ENCODE measurements at regions not wholly inside any gene's neighbourhood (a gene's known extent, or its start where the extent isn't known, plus 50 kb on each side); places are given as distances from the start of the nearest gene placed in this dataset.
A peak's percentile ranks its signal among the peaks of the same experiment; 100 is the strongest.

DNA sequence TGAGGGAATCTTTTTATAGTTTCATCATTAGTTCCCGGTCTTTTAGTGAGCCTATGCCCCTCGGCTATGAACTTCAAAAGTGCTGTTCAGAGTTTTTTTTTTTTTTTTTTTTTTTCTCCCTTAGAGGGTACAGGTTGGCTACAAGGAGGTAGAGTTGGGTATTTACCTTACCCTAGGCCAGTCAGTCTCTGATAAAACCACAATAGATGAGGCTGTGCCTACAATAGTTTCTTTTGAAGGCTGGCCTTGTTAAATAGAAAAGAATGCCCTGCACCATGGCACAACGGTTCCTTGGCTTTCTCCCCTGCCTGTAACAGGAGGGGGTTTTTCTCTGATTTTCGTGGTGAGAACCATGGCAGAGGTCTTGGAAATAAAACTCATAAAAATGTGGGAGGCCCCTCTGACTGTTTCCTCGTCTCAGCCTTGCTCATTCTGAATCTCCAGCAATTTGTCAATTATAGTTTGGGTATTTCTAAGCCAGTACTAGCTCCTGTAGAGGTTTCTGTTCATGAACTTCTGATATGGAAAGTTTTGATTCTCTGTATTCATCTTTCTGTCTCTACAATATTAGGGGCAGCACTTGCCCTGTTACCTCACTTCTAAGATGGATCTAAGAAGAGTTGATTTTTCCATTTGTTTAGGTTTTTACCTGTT lies 152.0 kb downstream of the MTRR start:
- Histone ChIP-seq H3K4me3 (no peak overlapping the region), H3K36me3 (replicated peaks; ENCODE audit: insufficient read depth, low read depth) (no peaks in the 10 kb centered on the region), H3K27ac (no peak overlapping the region), H4K20me1 (ENCODE audit: insufficient read depth, poor library complexity, severe bottlenecking) (no peaks in the 10 kb centered on the region), H3K4me1 (ENCODE audit: insufficient read depth) (no peaks in the 10 kb centered on the region), H3K9me3 (ENCODE audit: low read depth) (no peaks in the 10 kb centered on the region), H3K79me2 (no peaks in the 10 kb centered on the region), H2AFZ (no peak overlapping the region), H3K27me3 (no peaks in the 10 kb centered on the region), H3K9me2 (replicated peaks; ENCODE audit: insufficient read depth) (no peaks in the 10 kb centered on the region), H3K4me2 (no peak overlapping the region)
- WGBS (ENCODE audit: low lambda C conversion rate, missing lambda C conversion rate): 70% methylated on average over 5 of the region's 5 CpGs
- DNase-seq (ENCODE audit: low spot score): no peak
- TF ChIP-seq EZH2phosphoT487 (IDR thresholded peaks at IDR 0.05; ENCODE audit: low read depth, severe bottlenecking, unreplicated experiment): no peak
- TF ChIP-seq, protein P1, sequence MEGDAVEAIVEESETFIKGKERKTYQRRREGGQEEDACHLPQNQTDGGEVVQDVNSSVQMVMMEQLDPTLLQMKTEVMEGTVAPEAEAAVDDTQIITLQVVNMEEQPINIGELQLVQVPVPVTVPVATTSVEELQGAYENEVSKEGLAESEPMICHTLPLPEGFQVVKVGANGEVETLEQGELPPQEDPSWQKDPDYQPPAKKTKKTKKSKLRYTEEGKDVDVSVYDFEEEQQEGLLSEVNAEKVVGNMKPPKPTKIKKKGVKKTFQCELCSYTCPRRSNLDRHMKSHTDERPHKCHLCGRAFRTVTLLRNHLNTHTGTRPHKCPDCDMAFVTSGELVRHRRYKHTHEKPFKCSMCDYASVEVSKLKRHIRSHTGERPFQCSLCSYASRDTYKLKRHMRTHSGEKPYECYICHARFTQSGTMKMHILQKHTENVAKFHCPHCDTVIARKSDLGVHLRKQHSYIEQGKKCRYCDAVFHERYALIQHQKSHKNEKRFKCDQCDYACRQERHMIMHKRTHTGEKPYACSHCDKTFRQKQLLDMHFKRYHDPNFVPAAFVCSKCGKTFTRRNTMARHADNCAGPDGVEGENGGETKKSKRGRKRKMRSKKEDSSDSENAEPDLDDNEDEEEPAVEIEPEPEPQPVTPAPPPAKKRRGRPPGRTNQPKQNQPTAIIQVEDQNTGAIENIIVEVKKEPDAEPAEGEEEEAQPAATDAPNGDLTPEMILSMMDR (IDR thresholded peaks at IDR 0.05; ENCODE audit: poor library complexity): no peak
- no peak for TF ChIP-seq EZH2 (IDR thresholded peaks at IDR 0.05; ENCODE audit: borderline replicate concordance)

DNA sequence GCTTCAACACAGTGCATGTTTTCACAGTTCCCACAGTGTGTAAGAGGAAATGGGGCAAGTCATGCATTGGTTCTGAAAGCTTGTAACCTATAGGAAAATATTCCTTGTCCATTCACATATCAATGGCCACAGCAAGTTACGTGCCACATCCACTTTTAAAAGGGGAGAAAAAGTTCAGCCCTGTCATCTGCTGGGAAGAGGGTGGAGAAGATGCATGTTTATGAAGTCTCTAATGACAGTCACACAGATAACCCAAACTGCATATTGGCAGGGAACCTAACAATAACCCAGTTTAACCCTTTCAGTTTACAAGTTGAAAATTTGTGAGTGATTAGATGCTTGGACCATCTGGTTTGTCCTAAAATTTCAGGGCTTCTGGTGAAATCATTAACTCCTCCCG lies 159.3 kb downstream of the MTRR start:
- TF ChIP-seq, protein P1 (IDR thresholded peaks at IDR 0.05; ENCODE audit: poor library complexity): no peak
- TF ChIP-seq EZH2 (IDR thresholded peaks at IDR 0.05; ENCODE audit: borderline replicate concordance): no peak
- no peak for TF ChIP-seq EZH2phosphoT487 (IDR thresholded peaks at IDR 0.05; ENCODE audit: low read depth, severe bottlenecking, unreplicated experiment)
- no peaks in the 10 kb centered on the region for H3K36me3 ChIP-seq (replicated peaks; ENCODE audit: insufficient read depth, low read depth)
- WGBS (ENCODE audit: low lambda C conversion rate, missing lambda C conversion rate): 83% methylated on average over 2 of the region's 2 CpGs

DNA sequence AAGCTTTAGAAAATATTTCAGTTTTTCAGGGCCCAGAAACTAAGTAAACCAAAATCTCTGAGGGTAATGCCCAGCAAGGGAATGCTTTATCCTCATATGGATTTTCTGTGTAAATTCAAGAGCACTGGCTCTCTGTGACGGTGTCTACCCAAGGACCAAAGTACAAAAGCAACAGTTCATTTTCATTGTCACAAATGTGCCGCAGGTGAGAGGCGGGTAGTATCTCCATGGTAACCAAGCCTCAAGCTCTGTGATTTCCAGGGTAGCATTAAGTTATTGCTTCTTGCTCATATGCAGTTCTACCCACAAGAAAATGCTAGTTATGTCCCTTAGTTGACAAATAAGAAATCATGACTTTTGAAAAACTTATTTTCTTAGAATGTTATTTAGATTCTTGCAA lies 164.3 kb downstream of the MTRR start:
- H3K4me1 ChIP-seq (ENCODE audit: insufficient read depth): no peaks in the 10 kb centered on the region
- no peaks in the 10 kb centered on the region for H3K79me2 ChIP-seq
- peak; percentile 53 for DNase-seq (ENCODE audit: low spot score)
- no peak overlapping the region for H2AFZ ChIP-seq
- H3K4me2 ChIP-seq: no peak overlapping the region
- no peak for TF ChIP-seq EZH2 (IDR thresholded peaks at IDR 0.05; ENCODE audit: borderline replicate concordance)
- TF ChIP-seq, protein P1 (IDR thresholded peaks at IDR 0.05; ENCODE audit: poor library complexity): no peak
- no peak for TF ChIP-seq EZH2phosphoT487 (IDR thresholded peaks at IDR 0.05; ENCODE audit: low read depth, severe bottlenecking, unreplicated experiment)
- H3K4me3 ChIP-seq: no peak overlapping the region
- H3K9me2 ChIP-seq (replicated peaks; ENCODE audit: insufficient read depth): no peaks in the 10 kb centered on the region
- WGBS (ENCODE audit: low lambda C conversion rate, missing lambda C conversion rate): 77% methylated on average over 3 of the region's 3 CpGs
- H3K36me3 ChIP-seq (replicated peaks; ENCODE audit: insufficient read depth, low read depth): no peaks in the 10 kb centered on the region
- no peaks in the 10 kb centered on the region for H3K27me3 ChIP-seq
- H4K20me1 ChIP-seq (ENCODE audit: insufficient read depth, poor library complexity, severe bottlenecking): no peaks in the 10 kb centered on the region
- no peaks in the 10 kb centered on the region for H3K9me3 ChIP-seq (ENCODE audit: low read depth)
- no peak overlapping the region for H3K27ac ChIP-seq

More for the DNA sequence above, 159.3 kb downstream of the MTRR start:
- H3K9me2 ChIP-seq (replicated peaks; ENCODE audit: insufficient read depth): no peaks in the 10 kb centered on the region
- no peaks in the 10 kb centered on the region for H3K79me2 ChIP-seq
- DNase-seq (ENCODE audit: low spot score): no peak
- H3K27me3 ChIP-seq: no peaks in the 10 kb centered on the region
- H3K9me3 ChIP-seq (ENCODE audit: low read depth): no peaks in the 10 kb centered on the region
- H3K4me1 ChIP-seq (ENCODE audit: insufficient read depth): no peaks in the 10 kb centered on the region
- H3K27ac ChIP-seq: no peak overlapping the region
- no peak overlapping the region for H3K4me2 ChIP-seq
- H3K4me3 ChIP-seq: no peak overlapping the region
- no peaks in the 10 kb centered on the region for H4K20me1 ChIP-seq (ENCODE audit: insufficient read depth, poor library complexity, severe bottlenecking)
- H2AFZ ChIP-seq: no peak overlapping the region
